ENCODE measurements at regions not wholly inside any gene's neighbourhood (a gene's known extent, or its start where the extent isn't known, plus 50 kb on each side); places are given as distances from the start of the nearest gene placed in this dataset.

GRCh38 chr13:72457151-72457550 is 270.3 kb downstream of the MZT1 start:
- no peaks in the 10 kb centered on the region for H3K36me3 ChIP-seq (ENCODE audit: control insufficient read depth, insufficient read depth, low read length)
- H3K4me3 ChIP-seq (ENCODE audit: low read depth, low read length): no peak overlapping the region
- no peaks in the 10 kb centered on the region for H3K79me2 ChIP-seq
- H3K4me2 ChIP-seq (ENCODE audit: low read length): no peak overlapping the region
- no peaks in the 10 kb centered on the region for H3K9me3 ChIP-seq (ENCODE audit: control insufficient read depth, low read length)
- no peak for TF ChIP-seq CTCF (IDR thresholded peaks at IDR 0.05)
- H3K9ac ChIP-seq: no peak overlapping the region
- H2AFZ ChIP-seq: no peak overlapping the region
- no peaks in the 10 kb centered on the region for H3K4me1 ChIP-seq
- no peaks in the 10 kb centered on the region for H3K27me3 ChIP-seq (ENCODE audit: control insufficient read depth, insufficient read depth, low read length)
- no peak overlapping the region for H3K27ac ChIP-seq

GRCh38 chr13:72456486-72456885 is 270.9 kb downstream of the MZT1 start:
- no peak overlapping the region for H2AFZ ChIP-seq
- no peak overlapping the region for H3K4me2 ChIP-seq (ENCODE audit: low read length)
- no peaks in the 10 kb centered on the region for H3K27me3 ChIP-seq (ENCODE audit: control insufficient read depth, insufficient read depth, low read length)
- no peaks in the 10 kb centered on the region for H3K4me1 ChIP-seq
- no peaks in the 10 kb centered on the region for H3K79me2 ChIP-seq
- no peak overlapping the region for H3K4me3 ChIP-seq (ENCODE audit: low read depth, low read length)
- H3K36me3 ChIP-seq (ENCODE audit: control insufficient read depth, insufficient read depth, low read length): no peaks in the 10 kb centered on the region
- H3K27ac ChIP-seq: no peak overlapping the region
- H3K9ac ChIP-seq: no peak overlapping the region
- no peaks in the 10 kb centered on the region for H3K9me3 ChIP-seq (ENCODE audit: control insufficient read depth, low read length)
- TF ChIP-seq CTCF (IDR thresholded peaks at IDR 0.05): no peak

- Histone ChIP-seq H3K4me3 (ENCODE audit: low read depth, low read length) (no peak overlapping the region), H3K9ac (no peak overlapping the region), H3K4me1 (no peaks in the 10 kb centered on the region), H2AFZ (no peak overlapping the region), H3K27ac (no peak overlapping the region), H3K27me3 (ENCODE audit: control insufficient read depth, insufficient read depth, low read length) (no peaks in the 10 kb centered on the region), H3K9me3 (ENCODE audit: control insufficient read depth, low read length) (no peaks in the 10 kb centered on the region), H3K4me2 (ENCODE audit: low read length) (no peak overlapping the region), H3K79me2 (no peaks in the 10 kb centered on the region), H3K36me3 (ENCODE audit: control insufficient read depth, insufficient read depth, low read length) (no peaks in the 10 kb centered on the region)
- no peak for TF ChIP-seq CTCF (IDR thresholded peaks at IDR 0.05)
These were observed 274.3 kb downstream of the MZT1 start for GRCh38 chr13:72453161-72453560.

- H3K9ac ChIP-seq: no peak overlapping the region
- H3K4me3 ChIP-seq (ENCODE audit: low read depth, low read length): no peak overlapping the region
- no peaks in the 10 kb centered on the region for H3K36me3 ChIP-seq (ENCODE audit: control insufficient read depth, insufficient read depth, low read length)
- no peak overlapping the region for H3K4me2 ChIP-seq (ENCODE audit: low read length)
- H3K4me1 ChIP-seq: no peaks in the 10 kb centered on the region
- no peak overlapping the region for H3K27ac ChIP-seq
- no peak for TF ChIP-seq CTCF (IDR thresholded peaks at IDR 0.05)
- H3K79me2 ChIP-seq: no peaks in the 10 kb centered on the region
- H3K27me3 ChIP-seq (ENCODE audit: control insufficient read depth, insufficient read depth, low read length): no peaks in the 10 kb centered on the region
- H3K9me3 ChIP-seq (ENCODE audit: control insufficient read depth, low read length): no peaks in the 10 kb centered on the region
- H2AFZ ChIP-seq: no peak overlapping the region
These were observed 279.3 kb downstream of the MZT1 start for GRCh38 chr13:72448082-72448481.

GRCh38 chr13:72444999-72445398 is 282.4 kb downstream of the MZT1 start:
- Histone ChIP-seq H3K27me3 (ENCODE audit: control insufficient read depth, insufficient read depth, low read length) (no peaks in the 10 kb centered on the region), H2AFZ (no peak overlapping the region), H3K9me3 (ENCODE audit: control insufficient read depth, low read length) (no peaks in the 10 kb centered on the region), H3K4me1 (no peaks in the 10 kb centered on the region), H3K79me2 (no peaks in the 10 kb centered on the region), H3K4me2 (ENCODE audit: low read length) (no peak overlapping the region), H3K9ac (no peak overlapping the region), H3K4me3 (ENCODE audit: low read depth, low read length) (no peak overlapping the region), H3K27ac (no peak overlapping the region), H3K36me3 (ENCODE audit: control insufficient read depth, insufficient read depth, low read length) (no peaks in the 10 kb centered on the region)
- TF ChIP-seq CTCF (IDR thresholded peaks at IDR 0.05): no peak

All from parathyroid adenoma (tissue), 2 donors.